ENCODE measurements at regions not wholly inside any gene's neighbourhood (a gene's known extent, or its start where the extent isn't known, plus 50 kb on each side); places are given as distances from the start of the nearest gene placed in this dataset.

- H3K4me3 ChIP-seq = no peak overlapping the region
- no peaks in the 10 kb centered on the region for H3K27me3 ChIP-seq
- H3K27ac ChIP-seq = no peak overlapping the region
- intact Hi-C loops (cut with DNase I) = no loop called here
- ATAC-seq (no peak), DNase-seq (no peak)
- TF ChIP-seq POLR2A (IDR thresholded peaks at IDR 0.05) (no peak), CTCF (IDR thresholded peaks at IDR 0.05) (no peak)
- no peaks in the 10 kb centered on the region for H3K9me3 ChIP-seq
- no peaks in the 10 kb centered on the region for H3K36me3 ChIP-seq
- WGBS, 4 donors = 80 to 88% (median 85%) methylated on average over 9 of the region's 9 CpGs
- peaks cover 0 to under 1% (median 0%) of the 10 kb centered on the region in 12 donors for H3K4me1 ChIP-seq
Measured at GRCh38 chr15:25619076-25619475, 180.3 kb upstream of the UBE3A start.

- Histone ChIP-seq H3K27ac (no peak overlapping the region), H3K4me1 (no peaks in the 10 kb centered on the region), H3K9me3 (no peaks in the 10 kb centered on the region), H3K36me3 (no peaks in the 10 kb centered on the region), H3K27me3 (no peaks in the 10 kb centered on the region), H3K4me3 (no peak overlapping the region)
- 86 to 90% (median 87%) methylated on average over 7 of the region's 7 CpGs for WGBS, 4 donors
- intact Hi-C loops (cut with DNase I) = no loop called here
- ATAC-seq (no peak), DNase-seq (no peak)
- no peak for TF ChIP-seq POLR2A (IDR thresholded peaks at IDR 0.05)
- no peak for TF ChIP-seq CTCF (IDR thresholded peaks at IDR 0.05)
Measured at GRCh38 chr15:25618161-25618560, 179.3 kb upstream of the UBE3A start.

- H3K4me3 ChIP-seq = no peak overlapping the region
- 63 to 73% (median 67%) methylated on average over 2 to 4 of the region's 4 CpGs for WGBS, 4 donors
- H3K4me1 ChIP-seq = no peaks in the 10 kb centered on the region
- H3K9me3 ChIP-seq = no peaks in the 10 kb centered on the region
- no peak for DNase-seq
- H3K27me3 ChIP-seq = no peaks in the 10 kb centered on the region
- no peak overlapping the region for H3K27ac ChIP-seq
- intact Hi-C loops (cut with DNase I) = no loop called here
- no peaks in the 10 kb centered on the region for H3K36me3 ChIP-seq
- no peak for TF ChIP-seq CTCF (IDR thresholded peaks at IDR 0.05)
- no peak for TF ChIP-seq POLR2A (IDR thresholded peaks at IDR 0.05)
- no peak for ATAC-seq
Measured at GRCh38 chr15:25616471-25616870, 177.6 kb upstream of the UBE3A start.

- DNase-seq (no peak), ATAC-seq (peak; percentile 22 to 57 (median 46))
- TF ChIP-seq CTCF (IDR thresholded peaks at IDR 0.05) (no peak), POLR2A (IDR thresholded peaks at IDR 0.05) (no peak)
- no peaks in the 10 kb centered on the region for H3K4me1 ChIP-seq
- no peak overlapping the region for H3K4me3 ChIP-seq
- H3K36me3 ChIP-seq = no peaks in the 10 kb centered on the region
- no peak overlapping the region for H3K27ac ChIP-seq
- H3K27me3 ChIP-seq = no peaks in the 10 kb centered on the region
- intact Hi-C loops (cut with DNase I) = no loop called here
- WGBS, 4 donors = 46 to 64% (median 62%) methylated on average over 8 to 9 of the region's 9 CpGs
- H3K9me3 ChIP-seq = no peaks in the 10 kb centered on the region
Measured at GRCh38 chr15:25613134-25613533, 174.3 kb upstream of the UBE3A start.
